ENCODE measurements at regions not wholly inside any gene's neighbourhood (a gene's known extent, or its start where the extent isn't known, plus 50 kb on each side); places are given as distances from the start of the nearest gene placed in this dataset.

- TF ChIP-seq CTCF (IDR thresholded peaks at IDR 0.05) = no peak
- DNase-seq = no peak
- ATAC-seq = no peak
- no peak overlapping the region for H3K27ac ChIP-seq
- intact Hi-C loops (cut with DNase I) = no loop called here
- no peaks in the 10 kb centered on the region for H3K4me1 ChIP-seq
- no peaks in the 10 kb centered on the region for H3K9me3 ChIP-seq
- H3K4me3 ChIP-seq = no peak overlapping the region
- no peaks in the 10 kb centered on the region for H3K27me3 ChIP-seq (ENCODE audit: insufficient read depth in 3 of 3, low read length in 2 of 3)
- H3K36me3 ChIP-seq (ENCODE audit: insufficient read depth in 1 of 2, low read depth in 1 of 2) = no peaks in the 10 kb centered on the region
- WGBS, 3 donors = 90 to 93% (median 93%) methylated on average over 3 of the region's 3 CpGs
Observed at GRCh38 chr5:97475847-97476246, 292.8 kb upstream of the RIOK2 start.

GRCh38 chr5:97476852-97477534 is 293.9 kb upstream of the RIOK2 start:
- Histone ChIP-seq H3K27ac (no peak overlapping the region), H3K9me3 (no peaks in the 10 kb centered on the region), H3K36me3 (ENCODE audit: insufficient read depth in 1 of 2, low read depth in 1 of 2) (no peaks in the 10 kb centered on the region), H3K4me1 (no peaks in the 10 kb centered on the region), H3K4me3 (no peak overlapping the region), H3K27me3 (ENCODE audit: insufficient read depth in 3 of 3, low read length in 2 of 3) (no peaks in the 10 kb centered on the region)
- ATAC-seq = no peak
- WGBS, 3 donors = 87 to 93% (median 91%) methylated on average over 2 of the region's 2 CpGs
- intact Hi-C loops (cut with DNase I) = no loop called here
- TF ChIP-seq CTCF (IDR thresholded peaks at IDR 0.05) = no peak
- DNase-seq = no peak

GRCh38 chr5:97478483-97478882 is 295.4 kb upstream of the RIOK2 start:
- H3K4me1 ChIP-seq = no peaks in the 10 kb centered on the region
- no peaks in the 10 kb centered on the region for H3K27me3 ChIP-seq (ENCODE audit: insufficient read depth in 3 of 3, low read length in 2 of 3)
- ATAC-seq (no peak), DNase-seq (no peak)
- no peak overlapping the region for H3K27ac ChIP-seq
- H3K4me3 ChIP-seq = no peak overlapping the region
- TF ChIP-seq CTCF (IDR thresholded peaks at IDR 0.05) = no peak
- no peaks in the 10 kb centered on the region for H3K36me3 ChIP-seq (ENCODE audit: insufficient read depth in 1 of 2, low read depth in 1 of 2)
- no peaks in the 10 kb centered on the region for H3K9me3 ChIP-seq
- intact Hi-C loops (cut with DNase I) = no loop called here

- no peak for TF ChIP-seq CTCF (IDR thresholded peaks at IDR 0.05)
- ATAC-seq (no peak), DNase-seq (no peak)
- 82 to 91% (median 89%) methylated on average over 3 of the region's 3 CpGs for WGBS, 3 donors
- H3K36me3 ChIP-seq (ENCODE audit: insufficient read depth in 1 of 2, low read depth in 1 of 2) = no peaks in the 10 kb centered on the region
- H3K4me3 ChIP-seq = no peak overlapping the region
- no peaks in the 10 kb centered on the region for H3K4me1 ChIP-seq
- H3K27ac ChIP-seq = no peak overlapping the region
- intact Hi-C loops (cut with DNase I) = no loop called here
- H3K27me3 ChIP-seq (ENCODE audit: insufficient read depth in 3 of 3, low read length in 2 of 3) = no peaks in the 10 kb centered on the region
- H3K9me3 ChIP-seq = no peaks in the 10 kb centered on the region
Observed at GRCh38 chr5:97480313-97480712, 297.3 kb upstream of the RIOK2 start.

- TF ChIP-seq CTCF (IDR thresholded peaks at IDR 0.05) = no peak
- no peaks in the 10 kb centered on the region for H3K27me3 ChIP-seq (ENCODE audit: insufficient read depth in 3 of 3, low read length in 2 of 3)
- no peak overlapping the region for H3K4me3 ChIP-seq
- DNase-seq (no peak), ATAC-seq (no peak)
- H3K4me1 ChIP-seq = no peaks in the 10 kb centered on the region
- no peak overlapping the region for H3K27ac ChIP-seq
- H3K9me3 ChIP-seq = no peaks in the 10 kb centered on the region
- intact Hi-C loops (cut with DNase I) = no loop called here
- H3K36me3 ChIP-seq (ENCODE audit: insufficient read depth in 1 of 2, low read depth in 1 of 2) = no peaks in the 10 kb centered on the region
- 86 to 90% (median 89%) methylated on average over 6 to 7 of the region's 7 CpGs for whole genome bisulfite sequencing, 3 donors
Observed at GRCh38 chr5:97488126-97488668, 305.1 kb upstream of the RIOK2 start.
